ENCODE measurements at regions not wholly inside any gene's neighbourhood (a gene's known extent, or its start where the extent isn't known, plus 50 kb on each side); places are given as distances from the start of the nearest gene placed in this dataset.

- TF ChIP-seq, protein P1, sequence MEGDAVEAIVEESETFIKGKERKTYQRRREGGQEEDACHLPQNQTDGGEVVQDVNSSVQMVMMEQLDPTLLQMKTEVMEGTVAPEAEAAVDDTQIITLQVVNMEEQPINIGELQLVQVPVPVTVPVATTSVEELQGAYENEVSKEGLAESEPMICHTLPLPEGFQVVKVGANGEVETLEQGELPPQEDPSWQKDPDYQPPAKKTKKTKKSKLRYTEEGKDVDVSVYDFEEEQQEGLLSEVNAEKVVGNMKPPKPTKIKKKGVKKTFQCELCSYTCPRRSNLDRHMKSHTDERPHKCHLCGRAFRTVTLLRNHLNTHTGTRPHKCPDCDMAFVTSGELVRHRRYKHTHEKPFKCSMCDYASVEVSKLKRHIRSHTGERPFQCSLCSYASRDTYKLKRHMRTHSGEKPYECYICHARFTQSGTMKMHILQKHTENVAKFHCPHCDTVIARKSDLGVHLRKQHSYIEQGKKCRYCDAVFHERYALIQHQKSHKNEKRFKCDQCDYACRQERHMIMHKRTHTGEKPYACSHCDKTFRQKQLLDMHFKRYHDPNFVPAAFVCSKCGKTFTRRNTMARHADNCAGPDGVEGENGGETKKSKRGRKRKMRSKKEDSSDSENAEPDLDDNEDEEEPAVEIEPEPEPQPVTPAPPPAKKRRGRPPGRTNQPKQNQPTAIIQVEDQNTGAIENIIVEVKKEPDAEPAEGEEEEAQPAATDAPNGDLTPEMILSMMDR (IDR thresholded peaks at IDR 0.05) = no peak
- TF ChIP-seq POLR2A (IDR thresholded peaks at IDR 0.05) = no peak
Measured at GRCh38 chr10:61188101-61188500, 244.1 kb upstream of the RHOBTB1 start.

Measured in Peyer's patch (tissue), 4 donors.